ENCODE measurements at regions not wholly inside any gene's neighbourhood (a gene's known extent, or its start where the extent isn't known, plus 50 kb on each side); places are given as distances from the start of the nearest gene placed in this dataset.

- TF ChIP-seq CTCF (IDR thresholded peaks at IDR 0.05) (no peak), TEAD4 (CRISPR knock-in tag; IDR thresholded peaks at IDR 0.05) (no peak), NFYB (CRISPR knock-in tag; conservative IDR thresholded peaks at IDR 0.05; ENCODE audit: low read depth) (no peak), FOXK1 (CRISPR knock-in tag; IDR thresholded peaks at IDR 0.05) (no peak), ZNF138 (CRISPR knock-in tag; conservative IDR thresholded peaks at IDR 0.05) (no peak), ATF1 (CRISPR knock-in tag; IDR thresholded peaks at IDR 0.05) (no peak), MAX (CRISPR knock-in tag; IDR thresholded peaks at IDR 0.05) (no peak)
- TF ChIP-seq, protein P1, sequence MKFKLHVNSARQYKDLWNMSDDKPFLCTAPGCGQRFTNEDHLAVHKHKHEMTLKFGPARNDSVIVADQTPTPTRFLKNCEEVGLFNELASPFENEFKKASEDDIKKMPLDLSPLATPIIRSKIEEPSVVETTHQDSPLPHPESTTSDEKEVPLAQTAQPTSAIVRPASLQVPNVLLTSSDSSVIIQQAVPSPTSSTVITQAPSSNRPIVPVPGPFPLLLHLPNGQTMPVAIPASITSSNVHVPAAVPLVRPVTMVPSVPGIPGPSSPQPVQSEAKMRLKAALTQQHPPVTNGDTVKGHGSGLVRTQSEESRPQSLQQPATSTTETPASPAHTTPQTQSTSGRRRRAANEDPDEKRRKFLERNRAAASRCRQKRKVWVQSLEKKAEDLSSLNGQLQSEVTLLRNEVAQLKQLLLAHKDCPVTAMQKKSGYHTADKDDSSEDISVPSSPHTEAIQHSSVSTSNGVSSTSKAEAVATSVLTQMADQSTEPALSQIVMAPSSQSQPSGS (CRISPR knock-in tag; IDR thresholded peaks at IDR 0.05; ENCODE audit: borderline replicate concordance, low read depth) = no peak
Observed at GRCh38 chr11:26025676-26026075, 306.3 kb upstream of the ANO3 start.
